ENCODE measurements at regions not wholly inside any gene's neighbourhood (a gene's known extent, or its start where the extent isn't known, plus 50 kb on each side); places are given as distances from the start of the nearest gene placed in this dataset.

DNA sequence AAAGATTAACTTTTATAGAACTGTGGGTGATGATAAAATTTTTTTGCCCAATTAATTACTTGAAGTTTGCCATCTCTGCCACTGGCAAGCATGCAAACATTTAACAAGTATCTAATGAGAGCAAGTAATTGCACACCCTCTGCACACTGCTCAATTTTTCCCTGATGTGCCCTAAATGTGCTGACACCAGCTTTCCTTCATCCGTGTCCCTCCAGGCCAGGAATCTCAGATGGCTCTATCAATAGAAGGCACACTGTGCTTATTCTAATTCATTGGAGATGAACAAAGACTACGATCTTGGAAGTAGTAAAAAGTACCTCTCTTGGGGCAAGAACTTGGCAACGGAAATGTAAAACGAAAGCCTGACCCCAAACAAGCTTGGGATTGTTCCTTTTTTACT, 212.1 kb downstream of the GPR37 start:
- TF ChIP-seq, protein P1, sequence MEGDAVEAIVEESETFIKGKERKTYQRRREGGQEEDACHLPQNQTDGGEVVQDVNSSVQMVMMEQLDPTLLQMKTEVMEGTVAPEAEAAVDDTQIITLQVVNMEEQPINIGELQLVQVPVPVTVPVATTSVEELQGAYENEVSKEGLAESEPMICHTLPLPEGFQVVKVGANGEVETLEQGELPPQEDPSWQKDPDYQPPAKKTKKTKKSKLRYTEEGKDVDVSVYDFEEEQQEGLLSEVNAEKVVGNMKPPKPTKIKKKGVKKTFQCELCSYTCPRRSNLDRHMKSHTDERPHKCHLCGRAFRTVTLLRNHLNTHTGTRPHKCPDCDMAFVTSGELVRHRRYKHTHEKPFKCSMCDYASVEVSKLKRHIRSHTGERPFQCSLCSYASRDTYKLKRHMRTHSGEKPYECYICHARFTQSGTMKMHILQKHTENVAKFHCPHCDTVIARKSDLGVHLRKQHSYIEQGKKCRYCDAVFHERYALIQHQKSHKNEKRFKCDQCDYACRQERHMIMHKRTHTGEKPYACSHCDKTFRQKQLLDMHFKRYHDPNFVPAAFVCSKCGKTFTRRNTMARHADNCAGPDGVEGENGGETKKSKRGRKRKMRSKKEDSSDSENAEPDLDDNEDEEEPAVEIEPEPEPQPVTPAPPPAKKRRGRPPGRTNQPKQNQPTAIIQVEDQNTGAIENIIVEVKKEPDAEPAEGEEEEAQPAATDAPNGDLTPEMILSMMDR (IDR thresholded peaks at IDR 0.05) = no peak
- TF ChIP-seq GATA2 (CRISPR knock-in tag; IDR thresholded peaks at IDR 0.05) (no peak), RAD21 (IDR thresholded peaks at IDR 0.05; ENCODE audit: low read length) (no peak), REST (IDR thresholded peaks at IDR 0.05; ENCODE audit: low read depth, low read length) (no peak), EZH2phosphoT487 (IDR thresholded peaks at IDR 0.05; ENCODE audit: borderline replicate concordance, low read depth) (no peak)

Measured in SK-N-SH (cell line).